HG03064 (cell line): ENCODE measurements at regions not wholly inside any gene's neighbourhood (a gene's known extent, or its start where the extent isn't known, plus 50 kb on each side); places are given as distances from the start of the nearest gene placed in this dataset.
"Not testable (repeated sequence)": the region's sequence is repeated elsewhere in the genome, so short reads cannot be mapped to it uniquely, and the experiment has no call there.

Source experiments
- ATAC-seq: cut with Tn5 transposase; IDR thresholded peaks from one replicate; pipeline ENCODE4 v1.9.1; 2021; ENCODE audit warnings: low read depth; ENCODE audit not compliant: unreplicated experiment

DNA sequence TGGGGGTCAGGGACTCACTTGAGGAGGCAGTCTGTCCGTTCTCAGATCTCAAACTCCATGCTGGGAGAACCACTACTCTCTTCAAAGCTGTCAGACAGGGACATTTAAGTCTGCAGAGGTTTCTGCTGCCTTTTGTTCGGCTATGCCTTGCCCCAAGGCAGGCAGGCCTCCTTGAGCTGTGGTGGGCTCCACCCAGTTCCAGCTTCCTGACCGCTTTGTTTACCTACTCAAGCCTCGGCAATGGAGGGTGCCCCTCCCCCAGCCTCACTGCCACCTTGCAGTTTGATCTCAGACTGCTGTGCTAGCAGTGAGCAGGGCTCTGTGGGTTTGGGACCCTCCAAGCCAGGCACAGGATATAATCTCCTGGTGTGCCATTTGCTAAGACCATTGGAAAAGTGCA, 530.0 kb downstream of the LRRIQ3 start:
- ATAC-seq: not testable (repeated sequence)

DNA sequence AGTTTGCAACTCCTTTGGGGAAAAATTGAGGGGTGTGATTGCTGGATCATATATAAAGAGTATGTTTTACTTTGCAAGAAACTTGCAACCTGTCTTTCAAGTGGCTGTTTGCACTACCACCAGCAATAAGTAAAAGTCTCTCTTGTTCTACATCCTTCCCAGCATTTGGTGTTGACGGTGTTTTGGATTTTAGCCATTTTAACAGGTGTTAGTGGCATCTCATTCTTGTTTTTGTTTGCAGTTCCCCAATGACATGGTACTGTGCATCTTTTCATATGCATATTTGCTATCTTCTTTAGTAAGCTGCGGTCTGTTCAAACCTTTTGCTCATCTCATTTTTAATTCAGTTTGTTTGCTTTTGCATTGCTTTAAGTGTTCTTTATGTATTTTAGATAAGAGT, 535.5 kb downstream of the LRRIQ3 start:
- no peak for ATAC-seq

DNA sequence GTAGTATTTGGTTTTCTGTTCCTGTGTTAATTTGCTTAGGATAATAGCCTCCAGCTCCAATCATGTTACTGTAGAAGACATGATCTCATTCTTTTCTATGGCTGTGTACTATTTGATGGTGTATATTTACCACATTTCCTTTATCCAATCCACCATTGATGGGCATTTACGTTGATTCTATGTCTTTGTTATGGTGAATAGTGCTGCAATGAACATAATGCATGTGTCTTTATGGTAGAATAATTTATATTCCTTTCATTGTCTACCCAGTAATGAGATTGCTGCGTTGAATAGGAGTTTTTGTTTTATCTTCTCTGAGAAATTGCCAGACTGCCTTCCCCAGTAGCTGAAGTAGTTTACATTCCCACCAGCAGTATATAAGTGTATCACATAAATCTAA, 538.8 kb downstream of the LRRIQ3 start:
- no peak for ATAC-seq

DNA sequence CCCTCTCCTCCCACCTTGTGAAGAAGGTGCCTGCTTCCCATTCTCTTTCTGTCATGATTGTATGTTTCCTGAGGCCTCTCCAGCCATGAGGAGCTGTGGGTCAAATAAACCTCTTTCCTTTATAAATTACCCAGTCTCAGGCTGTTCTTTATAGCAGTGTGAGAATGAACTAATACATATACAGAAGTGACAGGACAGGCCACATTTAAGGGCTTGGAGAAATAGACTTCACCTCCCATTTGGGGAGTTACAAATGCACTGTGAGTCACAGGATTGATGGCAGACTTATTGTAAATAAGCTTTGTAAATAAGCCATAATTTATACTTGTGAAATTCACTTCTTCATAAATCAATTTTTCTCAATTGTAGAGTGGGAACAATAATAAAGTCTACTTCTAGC, 543.3 kb downstream of the LRRIQ3 start:
- ATAC-seq: no peak

DNA sequence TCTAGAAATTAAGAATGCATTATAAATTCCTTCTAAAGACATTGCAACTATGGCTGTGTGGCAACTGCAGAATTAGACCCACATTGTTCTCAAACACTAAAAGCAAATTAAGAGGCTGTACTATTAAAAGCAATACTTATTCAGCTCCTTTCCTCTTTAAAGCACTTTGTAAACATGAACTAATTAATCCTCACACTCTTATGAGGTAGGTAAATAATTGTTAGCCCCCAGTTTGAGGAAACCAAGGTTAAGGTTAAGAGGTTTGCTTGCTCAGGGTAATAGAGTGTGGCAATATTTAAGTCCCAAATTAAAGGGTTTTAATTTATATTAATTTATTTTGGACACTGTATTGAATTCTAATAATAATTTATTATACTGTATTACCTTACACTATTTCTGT, 553.8 kb downstream of the LRRIQ3 start:
- no peak for ATAC-seq

DNA sequence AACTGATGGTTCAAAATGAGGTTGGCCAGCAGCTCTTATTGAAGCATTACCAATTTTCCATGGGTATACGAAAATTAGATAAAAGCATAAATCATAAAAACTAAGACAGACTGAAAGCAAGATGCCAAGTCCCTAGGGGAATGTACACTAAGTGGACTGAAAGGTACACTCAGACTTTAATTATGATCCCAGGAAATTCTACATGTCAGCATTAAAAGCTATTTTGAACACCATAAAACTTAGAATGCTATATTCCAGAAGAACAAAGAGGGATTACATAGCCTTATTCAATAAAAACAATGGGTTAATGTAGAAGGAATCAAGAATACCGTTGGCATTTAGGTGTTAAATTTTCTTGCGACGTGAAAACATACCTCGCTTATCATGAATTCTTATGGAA, 558.5 kb downstream of the LRRIQ3 start:
- no peak for ATAC-seq

DNA sequence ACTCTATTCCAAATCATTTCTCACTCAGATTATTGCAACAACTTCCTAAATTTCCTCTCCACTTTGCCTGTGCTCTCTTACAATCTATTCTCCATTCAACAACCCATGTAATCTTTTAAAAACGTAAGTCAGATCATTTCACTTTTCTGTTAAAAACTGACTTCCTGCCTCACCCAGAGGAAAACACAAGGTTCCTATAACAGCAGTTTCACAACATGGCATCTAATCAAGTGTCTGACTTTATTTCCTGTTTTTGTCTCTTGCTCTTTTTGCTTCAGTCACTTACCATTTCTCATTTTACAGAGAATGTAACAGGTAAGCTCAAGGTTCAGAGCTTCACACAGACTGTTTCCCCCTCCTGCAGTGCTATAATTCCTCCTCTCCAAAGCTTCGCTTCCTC, 560.7 kb downstream of the LRRIQ3 start:
- no peak for ATAC-seq

DNA sequence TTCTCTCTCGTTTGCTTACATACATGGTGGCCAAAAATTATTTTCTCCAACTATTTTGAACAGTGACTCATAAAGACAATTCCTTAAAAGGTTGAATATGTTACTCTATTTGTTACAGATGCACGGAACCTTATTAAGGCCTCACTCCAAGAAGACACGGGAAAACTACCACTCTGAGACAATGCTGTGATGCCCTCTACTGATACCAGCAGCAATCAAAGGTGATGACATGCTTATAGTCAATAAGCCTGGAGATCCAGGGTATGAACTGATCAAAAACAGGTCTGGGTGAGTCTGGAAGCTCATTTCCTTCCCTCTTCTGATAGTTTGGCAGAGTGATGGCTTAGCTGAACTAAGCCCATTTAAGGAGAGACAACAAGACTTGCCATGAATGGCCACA, 563.0 kb downstream of the LRRIQ3 start:
- ATAC-seq: no peak

DNA sequence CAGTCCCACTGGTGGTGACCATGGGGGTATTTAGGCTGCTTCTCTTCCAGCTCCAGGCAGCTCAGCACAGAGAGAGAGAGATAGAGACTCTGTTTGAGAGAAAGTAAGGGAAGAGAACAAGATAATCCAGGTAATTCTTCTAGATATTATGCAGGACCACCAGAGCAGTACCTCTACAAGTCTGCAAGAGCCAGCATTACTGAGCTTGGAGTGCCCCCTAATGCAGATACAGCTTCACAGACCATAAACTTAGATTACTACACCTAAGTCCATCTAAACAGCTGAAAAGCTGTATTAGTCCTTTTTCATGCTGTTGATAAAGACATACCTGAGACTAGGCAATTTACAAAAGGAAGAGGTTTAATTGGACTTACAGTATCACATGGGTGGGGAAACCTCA, 570.3 kb downstream of the LRRIQ3 start:
- no peak for ATAC-seq

DNA sequence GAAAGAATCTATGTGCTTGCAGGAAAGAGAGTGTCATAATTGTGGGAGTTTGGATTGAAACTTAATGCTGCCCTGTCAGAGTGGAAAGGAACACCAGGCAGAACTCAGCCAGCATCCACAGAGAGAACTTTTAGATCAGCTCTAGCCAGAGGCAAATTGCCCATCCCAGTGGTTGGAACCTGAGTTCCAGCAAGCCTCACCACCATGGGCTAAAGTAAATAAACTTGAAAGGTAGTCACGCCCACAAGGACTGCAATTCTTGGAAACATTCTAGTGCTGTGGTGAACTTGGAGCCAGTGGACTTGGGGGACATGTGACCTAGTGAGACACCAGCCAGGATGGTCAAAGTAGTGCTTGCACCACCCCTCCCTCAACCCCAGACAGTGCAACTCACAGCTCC, 571.6 kb downstream of the LRRIQ3 start:
- ATAC-seq: no peak

DNA sequence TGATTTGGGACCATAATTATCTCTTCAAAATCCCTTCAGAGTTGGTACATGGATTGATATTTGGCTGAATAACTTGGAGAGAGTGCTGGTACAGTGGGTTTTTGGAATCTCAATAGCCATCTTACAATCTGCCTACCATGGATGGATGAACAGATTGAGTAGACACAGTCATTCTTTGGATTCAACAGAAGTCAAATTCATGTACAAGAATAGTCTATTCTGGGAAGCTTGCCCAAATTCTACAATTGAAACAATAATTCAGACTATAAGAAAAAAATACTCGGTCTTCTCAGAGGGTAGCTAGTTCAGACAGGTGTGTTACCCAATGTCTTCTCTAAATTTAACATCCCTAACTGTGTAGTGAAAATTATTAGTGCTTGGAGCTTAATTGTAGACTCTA, 574.0 kb downstream of the LRRIQ3 start:
- ATAC-seq: no peak

DNA sequence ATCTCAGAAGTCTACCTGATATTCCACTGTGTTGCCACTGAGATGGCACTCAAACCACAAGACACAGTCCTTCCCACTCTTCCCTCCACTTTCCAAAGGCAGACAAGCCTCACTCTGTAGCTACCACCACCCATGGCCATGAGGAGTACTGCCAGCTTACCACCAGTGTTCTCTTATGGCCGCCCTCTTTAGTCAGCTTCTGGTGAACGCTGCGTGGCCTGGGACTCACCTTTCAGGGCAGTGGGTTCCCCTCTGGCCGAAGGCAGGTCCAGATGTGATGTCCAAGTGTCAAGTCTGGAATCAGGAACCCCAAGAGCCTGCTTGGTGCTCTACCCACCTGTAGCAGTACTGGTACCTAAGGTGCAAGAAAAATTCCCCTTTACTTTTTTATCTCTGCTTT, 580.8 kb downstream of the LRRIQ3 start:
- no peak for ATAC-seq

DNA sequence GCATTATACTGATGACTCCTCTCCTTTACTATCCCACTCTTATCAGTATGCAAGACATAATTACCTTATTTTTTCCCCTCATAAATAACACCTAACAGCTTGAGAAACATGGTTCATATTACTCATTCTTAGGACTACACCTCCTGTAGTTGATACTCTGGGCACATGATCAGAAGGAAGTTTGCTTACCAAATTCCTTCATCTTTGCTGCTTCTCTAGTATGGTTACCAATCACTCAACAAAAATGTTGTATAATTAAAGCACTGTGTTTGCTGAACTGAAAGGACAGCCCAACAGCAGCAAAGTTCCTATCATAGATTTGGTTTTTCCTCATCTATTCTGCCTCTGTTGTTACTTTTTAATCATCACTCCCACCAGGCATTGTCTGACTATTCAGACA, 586.3 kb downstream of the LRRIQ3 start:
- ATAC-seq: no peak

DNA sequence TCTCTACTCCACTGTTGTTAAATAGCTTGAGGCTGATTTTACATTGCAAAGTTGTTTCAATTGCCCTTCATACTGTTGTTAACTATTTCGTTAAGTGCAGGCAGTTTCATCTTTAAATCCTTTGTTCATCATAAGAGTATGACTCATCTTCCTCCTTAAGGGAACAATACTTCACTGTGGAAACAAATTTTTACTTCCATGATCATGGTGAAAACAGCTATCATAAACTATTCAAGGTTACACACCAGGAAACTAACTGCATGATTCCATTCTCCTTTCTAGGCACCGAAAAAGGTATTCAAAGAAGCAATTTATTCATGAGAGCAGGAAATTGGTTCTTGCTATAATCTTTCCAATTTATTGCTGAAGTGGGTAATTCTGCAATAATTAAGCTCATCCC, 593.2 kb downstream of the LRRIQ3 start:
- ATAC-seq: no peak

DNA sequence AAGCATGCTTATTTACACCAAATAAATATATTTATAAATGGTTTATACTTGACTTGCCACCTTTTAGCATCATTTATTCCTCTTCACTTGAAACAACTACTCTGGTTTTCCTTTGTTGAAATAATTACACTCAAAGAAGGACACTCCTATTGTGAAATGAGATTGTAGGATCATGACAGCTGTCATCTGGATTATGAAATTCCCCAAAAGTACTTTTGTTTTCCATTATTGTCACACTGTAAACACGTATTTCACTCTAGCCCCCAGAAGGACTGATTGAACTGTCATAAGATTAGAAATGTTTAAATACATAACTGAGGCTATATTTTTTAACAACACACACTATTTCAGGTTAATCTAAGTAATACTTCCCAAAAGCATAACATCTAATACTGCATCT, 593.8 kb downstream of the LRRIQ3 start:
- ATAC-seq: no peak

DNA sequence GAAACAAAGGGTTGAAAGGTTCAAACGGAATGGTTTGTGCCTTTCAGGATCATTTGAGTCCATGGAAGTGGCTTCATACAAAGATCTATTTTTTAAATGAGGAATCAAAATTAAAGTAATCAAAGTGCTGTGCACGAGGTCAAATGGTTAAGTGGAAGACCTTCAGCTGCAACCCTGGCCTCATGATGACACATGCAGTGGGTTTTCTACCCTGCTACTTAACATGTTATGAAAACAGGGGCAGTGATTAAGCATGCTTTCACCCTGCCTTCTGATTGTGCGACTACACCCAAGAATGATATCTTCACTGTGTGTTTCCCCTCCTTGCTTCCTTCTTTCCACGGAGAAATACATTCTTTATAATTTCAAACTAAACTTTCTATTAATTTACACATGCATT, 604.2 kb downstream of the LRRIQ3 start:
- no peak for ATAC-seq

DNA sequence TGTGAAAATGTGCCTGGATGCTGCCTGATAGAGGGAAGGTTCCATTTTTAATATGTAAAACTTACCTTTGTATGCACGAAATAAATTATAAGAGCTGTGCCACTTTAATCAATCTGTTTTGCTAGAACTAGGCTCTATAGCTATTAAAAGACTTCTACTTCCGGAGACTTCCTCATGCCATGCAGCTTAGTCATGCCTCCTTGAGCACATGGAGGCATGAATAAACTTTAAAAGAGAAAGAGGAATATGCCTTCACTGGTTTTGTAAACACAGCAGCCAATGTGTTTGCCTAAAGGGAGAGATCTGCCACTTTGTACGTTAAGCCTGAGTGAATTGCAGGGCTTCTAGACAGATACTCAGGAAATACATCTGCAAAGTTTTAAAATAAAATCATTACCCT, 604.6 kb downstream of the LRRIQ3 start:
- no peak for ATAC-seq

DNA sequence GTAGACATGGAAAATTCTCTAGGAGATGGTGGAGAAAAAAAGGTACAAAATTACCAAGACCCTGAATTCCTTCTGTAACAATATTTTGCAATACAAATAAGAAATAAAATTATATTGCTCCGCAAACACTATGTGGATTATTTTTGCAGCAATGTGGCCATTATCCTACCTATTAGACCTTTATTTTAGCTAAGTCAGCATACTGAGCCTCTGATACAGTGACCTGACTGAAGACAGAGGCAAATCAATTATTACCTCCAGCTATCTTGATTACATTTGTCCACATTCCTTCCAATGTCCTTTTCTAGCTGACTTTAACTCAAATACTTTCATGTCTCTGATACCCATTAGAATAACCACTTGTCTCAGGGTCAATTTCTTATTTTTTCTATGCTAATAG, 610.9 kb downstream of the LRRIQ3 start:
- no peak for ATAC-seq

DNA sequence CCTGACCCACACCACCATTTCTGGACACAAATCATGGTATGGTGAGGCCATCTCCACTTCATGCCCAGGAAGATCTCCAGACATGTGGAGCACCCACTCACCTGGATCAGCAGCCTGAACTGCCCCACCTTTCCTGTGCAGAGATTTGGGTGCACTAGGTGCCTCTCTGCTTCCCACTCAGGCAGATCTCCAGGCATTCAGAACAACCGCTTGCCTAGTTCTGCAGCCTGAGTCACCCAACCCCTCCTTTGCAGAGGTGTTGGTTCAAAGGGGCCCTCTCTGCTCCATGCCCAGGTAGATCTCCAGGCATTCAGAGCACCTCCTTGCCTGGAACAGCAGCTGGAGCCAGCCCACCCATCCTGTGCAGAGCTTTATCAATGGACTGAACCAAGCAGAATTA, 620.8 kb downstream of the LRRIQ3 start:
- ATAC-seq: no peak

DNA sequence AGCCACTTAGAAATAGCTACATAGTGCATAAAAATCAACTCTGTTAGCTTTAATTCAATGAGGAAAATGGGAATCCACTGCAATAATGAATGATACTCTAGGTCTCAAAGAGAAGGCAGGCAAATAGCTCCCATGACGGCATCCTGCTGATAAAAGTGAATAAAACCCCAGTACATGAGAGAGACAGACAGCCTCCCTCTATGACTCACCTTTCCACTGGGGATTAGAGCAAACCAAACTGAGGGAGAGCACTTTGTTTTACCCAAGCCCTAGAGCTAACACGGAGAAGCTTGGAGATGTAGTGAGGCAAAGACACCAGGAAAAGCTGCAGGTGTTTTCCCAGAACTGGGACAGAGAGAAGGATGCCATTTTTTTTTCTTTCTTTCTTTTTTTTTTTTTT, 621.9 kb downstream of the LRRIQ3 start:
- no peak for ATAC-seq

DNA sequence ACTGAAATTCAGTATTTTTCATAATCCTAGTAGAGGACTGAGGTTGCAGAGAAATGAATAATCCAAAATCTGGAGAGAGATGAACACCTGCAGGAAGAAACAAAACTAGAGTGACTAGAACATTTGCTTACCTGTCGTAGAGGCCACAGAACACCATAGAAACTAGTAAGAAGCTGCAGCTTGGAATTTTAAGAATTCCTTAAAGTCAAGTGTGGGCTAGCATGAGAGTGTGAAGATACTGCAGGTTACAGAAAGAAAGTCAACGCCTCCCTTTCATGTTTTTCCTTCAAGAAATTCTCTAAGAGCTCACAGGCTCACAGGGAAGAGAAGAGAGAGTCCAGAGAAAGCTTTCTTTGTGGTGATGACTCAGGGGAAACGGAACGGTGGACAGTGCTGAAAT, 633.7 kb downstream of the LRRIQ3 start:
- ATAC-seq: no peak

DNA sequence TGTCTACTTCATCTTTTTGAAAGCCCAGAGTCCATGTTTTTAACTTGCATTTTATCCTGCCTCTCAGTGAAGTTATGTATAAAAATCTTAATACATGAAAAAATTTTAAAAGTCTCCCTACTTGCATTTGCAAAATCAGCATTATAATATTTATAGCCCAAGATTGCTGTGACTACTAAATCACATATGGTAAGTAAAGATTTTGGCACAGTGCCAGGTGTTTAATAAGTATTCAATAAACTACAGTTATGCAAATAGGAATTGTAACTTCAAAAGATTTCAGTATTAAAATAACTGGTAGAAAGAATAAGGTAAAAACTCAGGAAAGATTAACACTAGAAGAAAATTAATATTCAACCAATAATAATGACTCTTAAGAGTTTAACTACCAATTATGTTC, 641.7 kb downstream of the LRRIQ3 start:
- ATAC-seq: no peak

DNA sequence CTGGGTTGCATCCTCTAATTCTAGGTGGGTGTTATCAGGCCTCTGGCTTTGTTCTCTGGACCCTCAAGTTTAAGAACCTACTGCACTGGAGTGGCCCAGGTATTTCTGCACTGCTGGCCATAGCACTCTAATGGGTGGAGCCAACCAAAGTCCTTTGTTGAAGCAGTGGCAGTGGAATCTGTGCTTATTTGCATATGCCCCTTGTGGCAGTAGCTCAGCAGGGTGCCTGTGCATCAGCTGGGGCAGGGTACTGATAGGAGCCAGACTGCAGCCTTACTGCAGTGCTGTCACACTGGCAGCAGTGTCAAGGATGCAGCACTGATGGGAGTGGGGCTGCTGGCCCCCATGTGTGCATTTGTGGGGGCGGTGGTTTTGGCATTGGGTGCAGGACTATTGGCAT, 660.6 kb downstream of the LRRIQ3 start:
- no peak for ATAC-seq
